Stimulated activated naive B cell treated with anti-CD40 and anti-IgM and Interleukin-4, amounts not matched to agents 10 μg/mL and 1 μg/mL and 100 μg/mL, for 72 hours (primary cell): ENCODE measurements at regions not wholly inside any gene's neighbourhood (a gene's known extent, or its start where the extent isn't known, plus 50 kb on each side); places are given as distances from the start of the nearest gene placed in this dataset.

Source experiments
- ATAC-seq, 2 donors: fragments of 150-1000 bp; cut with Tn5 transposase; replicated peaks; 2 replicates each; pipeline ENCODE4 v1.10.0; 2021; ENCODE audit warnings: moderate library complexity in 1 of 2
- DNase-seq: peaks from one replicate; pipeline ENCODE4 v3.0.0; 2021
- H3K27ac Mint-ChIP-seq: one replicate; pipeline ENCODE4 v1.8.0; 2022; ENCODE audit warnings: mild to moderate bottlenecking, mixed read lengths
- H3K27me3 Mint-ChIP-seq, 2 donors: one replicate each; pipeline ENCODE4 v1.8.0; 2022; ENCODE audit warnings: mixed read lengths in 2 of 2
- H3K36me3 Mint-ChIP-seq, 2 donors: one replicate each; pipeline ENCODE4 v1.8.0; 2022; ENCODE audit warnings: mixed read lengths in 2 of 2, mild to moderate bottlenecking in 1 of 2
- H3K4me1 Mint-ChIP-seq, 2 donors: one replicate each; pipeline ENCODE4 v1.8.0; 2022; ENCODE audit warnings: mixed read lengths in 2 of 2, mild to moderate bottlenecking in 1 of 2
- H3K4me3 Mint-ChIP-seq, 2 donors: one replicate each; pipeline ENCODE4 v1.8.0; 2022; ENCODE audit warnings: mild to moderate bottlenecking in 2 of 2, mixed read lengths in 2 of 2, moderate library complexity in 1 of 2
- H3K9me3 Mint-ChIP-seq, 2 donors: one replicate each; pipeline ENCODE4 v1.8.0; 2022; ENCODE audit warnings: mixed read lengths in 2 of 2, mild to moderate bottlenecking in 1 of 2

GRCh38 chr2:52775674-52776073, 991.9 kb upstream of the CHAC2 start:
- H3K4me3 Mint-ChIP-seq, result no peak overlapping the region
- H3K27ac Mint-ChIP-seq, result no peak overlapping the region
- peaks cover 0 to 10% of the 10 kb centered on the region in 2 donors for H3K9me3 Mint-ChIP-seq
- H3K36me3 Mint-ChIP-seq, result no peaks in the 10 kb centered on the region
- H3K27me3 Mint-ChIP-seq, result no peaks in the 10 kb centered on the region
- no peaks in the 10 kb centered on the region for H3K4me1 Mint-ChIP-seq
- DNase-seq (no peak), ATAC-seq (no peak)

GRCh38 chr2:52765735-52766134, 1001.9 kb upstream of the CHAC2 start:
- H3K36me3 Mint-ChIP-seq, result no peaks in the 10 kb centered on the region
- no peaks in the 10 kb centered on the region for H3K27me3 Mint-ChIP-seq
- H3K4me1 Mint-ChIP-seq, result no peaks in the 10 kb centered on the region
- H3K27ac Mint-ChIP-seq, result no peak overlapping the region
- no peak for DNase-seq
- H3K4me3 Mint-ChIP-seq, result no peak overlapping the region
- peaks cover 4% of the 10 kb centered on the region in 2 donors for H3K9me3 Mint-ChIP-seq
- peak in 1 of 2 donors; percentile 7 for ATAC-seq

GRCh38 chr2:52749764-52750163, 1017.8 kb upstream of the CHAC2 start:
- Mint-ChIP-seq H3K4me1 (no peaks in the 10 kb centered on the region), H3K27ac (no peak overlapping the region), H3K27me3 (no peaks in the 10 kb centered on the region), H3K4me3 (no peak overlapping the region), H3K36me3 (no peaks in the 10 kb centered on the region), H3K9me3 (peaks cover 11 to 12% of the 10 kb centered on the region in 2 donors)
- ATAC-seq (no peak), DNase-seq (no peak)

GRCh38 chr2:52745144-52745543, 1022.5 kb upstream of the CHAC2 start:
- H3K9me3 Mint-ChIP-seq, result peaks cover 12 to 13% of the 10 kb centered on the region in 2 donors
- no peak overlapping the region for H3K27ac Mint-ChIP-seq
- no peaks in the 10 kb centered on the region for H3K27me3 Mint-ChIP-seq
- ATAC-seq, result no peak
- H3K4me3 Mint-ChIP-seq, result no peak overlapping the region
- no peaks in the 10 kb centered on the region for H3K36me3 Mint-ChIP-seq
- DNase-seq, result no peak
- no peaks in the 10 kb centered on the region for H3K4me1 Mint-ChIP-seq

- no peaks in the 10 kb centered on the region for H3K36me3 Mint-ChIP-seq
- no peak overlapping the region for H3K4me3 Mint-ChIP-seq
- no peaks in the 10 kb centered on the region for H3K27me3 Mint-ChIP-seq
- no peak for DNase-seq
- no peaks in the 10 kb centered on the region for H3K4me1 Mint-ChIP-seq
- peaks cover 4 to 7% of the 10 kb centered on the region in 2 donors for H3K9me3 Mint-ChIP-seq
- no peak for ATAC-seq
- no peak overlapping the region for H3K27ac Mint-ChIP-seq
These were observed 1034.7 kb upstream of the CHAC2 start for GRCh38 chr2:52732849-52733395.

- DNase-seq (no peak), ATAC-seq (no peak)
- no peaks in the 10 kb centered on the region for H3K36me3 Mint-ChIP-seq
- H3K9me3 Mint-ChIP-seq, result peaks cover 9% of the 10 kb centered on the region in 2 donors
- H3K4me1 Mint-ChIP-seq, result no peaks in the 10 kb centered on the region
- H3K27ac Mint-ChIP-seq, result no peak overlapping the region
- H3K4me3 Mint-ChIP-seq, result no peak overlapping the region
- no peaks in the 10 kb centered on the region for H3K27me3 Mint-ChIP-seq
These were observed 1043.0 kb upstream of the CHAC2 start for GRCh38 chr2:52724585-52724984.

GRCh38 chr2:52717836-52718235, 1049.8 kb upstream of the CHAC2 start:
- no peak for ATAC-seq
- H3K4me3 Mint-ChIP-seq, result no peak overlapping the region
- H3K27ac Mint-ChIP-seq, result no peak overlapping the region
- no peaks in the 10 kb centered on the region for H3K27me3 Mint-ChIP-seq
- DNase-seq, result no peak
- H3K9me3 Mint-ChIP-seq, result peaks cover 1 to 4% of the 10 kb centered on the region in 2 donors
- H3K4me1 Mint-ChIP-seq, result no peaks in the 10 kb centered on the region
- H3K36me3 Mint-ChIP-seq, result no peaks in the 10 kb centered on the region

- no peak for ATAC-seq
- no peak overlapping the region for H3K4me3 Mint-ChIP-seq
- no peaks in the 10 kb centered on the region for H3K9me3 Mint-ChIP-seq
- no peak for DNase-seq
- no peaks in the 10 kb centered on the region for H3K4me1 Mint-ChIP-seq
- no peak overlapping the region for H3K27ac Mint-ChIP-seq
- no peaks in the 10 kb centered on the region for H3K36me3 Mint-ChIP-seq
- H3K27me3 Mint-ChIP-seq, result no peaks in the 10 kb centered on the region
These were observed 1056.6 kb upstream of the CHAC2 start for GRCh38 chr2:52710810-52711618.

GRCh38 chr2:52704251-52704650, 1063.4 kb upstream of the CHAC2 start:
- Mint-ChIP-seq H3K9me3 (peaks cover 0 to 4% of the 10 kb centered on the region in 2 donors), H3K4me1 (no peaks in the 10 kb centered on the region), H3K27ac (no peak overlapping the region), H3K4me3 (no peak overlapping the region), H3K36me3 (no peaks in the 10 kb centered on the region), H3K27me3 (no peaks in the 10 kb centered on the region)
- no peak for DNase-seq
- ATAC-seq, result no peak

- Mint-ChIP-seq H3K27ac (no peak overlapping the region), H3K4me1 (no peaks in the 10 kb centered on the region), H3K36me3 (no peaks in the 10 kb centered on the region), H3K9me3 (peaks cover 0 to 4% of the 10 kb centered on the region in 2 donors), H3K4me3 (no peak overlapping the region), H3K27me3 (no peaks in the 10 kb centered on the region)
- no peak for ATAC-seq
- no peak for DNase-seq
These were observed 1064.6 kb upstream of the CHAC2 start for GRCh38 chr2:52703004-52703403.

GRCh38 chr2:52698408-52698807, 1069.2 kb upstream of the CHAC2 start:
- Mint-ChIP-seq H3K4me3 (no peak overlapping the region), H3K4me1 (no peaks in the 10 kb centered on the region), H3K27ac (no peak overlapping the region), H3K9me3 (no peaks in the 10 kb centered on the region), H3K27me3 (no peaks in the 10 kb centered on the region), H3K36me3 (no peaks in the 10 kb centered on the region)
- ATAC-seq (no peak), DNase-seq (no peak)

- Mint-ChIP-seq H3K4me3 (no peak overlapping the region), H3K36me3 (no peaks in the 10 kb centered on the region), H3K27me3 (no peaks in the 10 kb centered on the region), H3K9me3 (peaks cover 0 to 2% of the 10 kb centered on the region in 2 donors), H3K27ac (no peak overlapping the region), H3K4me1 (no peaks in the 10 kb centered on the region)
- ATAC-seq, result no peak
- no peak for DNase-seq
These were observed 1069.9 kb upstream of the CHAC2 start for GRCh38 chr2:52697690-52698089.

- ATAC-seq, result no peak
- H3K4me1 Mint-ChIP-seq, result no peaks in the 10 kb centered on the region
- H3K27me3 Mint-ChIP-seq, result no peaks in the 10 kb centered on the region
- H3K9me3 Mint-ChIP-seq, result peaks cover 0 to 2% of the 10 kb centered on the region in 2 donors
- DNase-seq, result no peak
- no peaks in the 10 kb centered on the region for H3K36me3 Mint-ChIP-seq
- no peak overlapping the region for H3K27ac Mint-ChIP-seq
- no peak overlapping the region for H3K4me3 Mint-ChIP-seq
These were observed 1071.9 kb upstream of the CHAC2 start for GRCh38 chr2:52695731-52696130.

GRCh38 chr2:52686935-52687334, 1080.7 kb upstream of the CHAC2 start:
- no peaks in the 10 kb centered on the region for H3K27me3 Mint-ChIP-seq
- H3K4me1 Mint-ChIP-seq, result no peaks in the 10 kb centered on the region
- no peak overlapping the region for H3K27ac Mint-ChIP-seq
- DNase-seq (no peak), ATAC-seq (no peak)
- no peak overlapping the region for H3K4me3 Mint-ChIP-seq
- no peaks in the 10 kb centered on the region for H3K36me3 Mint-ChIP-seq
- peaks cover 9 to 15% of the 10 kb centered on the region in 2 donors for H3K9me3 Mint-ChIP-seq

GRCh38 chr2:52676056-52676455, 1091.5 kb upstream of the CHAC2 start:
- Mint-ChIP-seq H3K4me1 (no peaks in the 10 kb centered on the region), H3K36me3 (no peaks in the 10 kb centered on the region), H3K4me3 (no peak overlapping the region), H3K9me3 (peaks cover 5 to 6% of the 10 kb centered on the region in 2 donors), H3K27me3 (no peaks in the 10 kb centered on the region), H3K27ac (no peak overlapping the region)
- no peak for DNase-seq
- no peak for ATAC-seq
